HCT116 (cell line): ENCODE measurements at regions not wholly inside any gene's neighbourhood (a gene's known extent, or its start where the extent isn't known, plus 50 kb on each side); places are given as distances from the start of the nearest gene placed in this dataset.

Source experiments
- ATAC-seq: fragments of 200-7000 bp; cut with Tn5 transposase; 2 replicates; pipeline ENCODE4 v1.9.1; 2020; ENCODE audit warnings: mild to moderate bottlenecking, moderate library complexity
- BruUV-seq: library from RNA; stranded (reverse); fragments of 400-500 nt; replicated peaks from 2 replicates; lab custom pipeline; 2021; lab: Mats Ljungman, UMichigan
- CTCF ChIA-PET: fragments of 300-600 bp; sonication (Branson Sonifier 250); formaldehyde crosslinking; loops from one replicate; lab custom pipeline; 2021; ENCODE audit warnings: antibody characterized with exemption; lab: Charles Lee
- POLR2A ChIA-PET: fragments of 300-600, 350-600 bp; sonication (Branson Sonifier 250); formaldehyde crosslinking; loops from one replicate; lab custom pipeline; 2021; ENCODE audit warnings: antibody characterized with exemption; lab: Charles Lee
- RAD21 ChIA-PET, 2 experiments: fragments of 300-600 bp; sonication (Branson Sonifier 250); formaldehyde crosslinking; loops; one replicate each; lab custom pipeline; 2023; ENCODE audit warnings: low total read pairs in 2 of 2; ENCODE audit not compliant: uncharacterized antibody in 2 of 2, unreplicated experiment in 2 of 2, low non-redundant PET in 1 of 2; lab: Charles Lee
- DNase-seq: peaks from one replicate; pipeline ENCODE4 v3.0.0-alpha.2; 2010; ENCODE audit warnings: low read depth, low spot score
- H2AFZ ChIP-seq: fragments of 200-600 bp; shearing (Covaris generic), sonication (generic); 2 replicates; pipeline ENCODE4 v1.6.1; 2017; ENCODE audit warnings: low read depth, mixed run types, mixed read lengths, antibody characterized with exemption, low read length; ENCODE audit not compliant: poor library complexity, severe bottlenecking
- H3K27ac ChIP-seq: 2 replicates; pipeline ENCODE4 v1.5.1; 2012; ENCODE audit warnings: low read depth, low read length
- H3K27me3 ChIP-seq: fragments of 200-600 bp; sonication (generic); 2 replicates; pipeline ENCODE4 v1.6.1; 2016; ENCODE audit warnings: mixed run types, low read length, mixed read lengths; ENCODE audit not compliant: insufficient read depth
- H3K36me3 ChIP-seq, 2 experiments: fragments of 200-500 bp in 1 of 2; fragments of 200-600 bp in 1 of 2; sonication (Bioruptor generic) in 1 of 2; sonication (generic) in 1 of 2; 2 replicates each; pipeline versions ENCODE4 v1.5.1 to v1.6.1; 2014 to 2016; ENCODE audit warnings: low read length in 2 of 2, inconsistent platforms in 1 of 2, mixed read lengths in 1 of 2, mixed run types in 1 of 2; ENCODE audit not compliant: insufficient read depth in 2 of 2, control insufficient read depth in 1 of 2
- H3K4me1 ChIP-seq, 2 experiments: fragments of 200-600 bp in 1 of 2; sonication (generic) in 1 of 2; 2 replicates each; pipeline versions ENCODE4 v1.5.1 to v1.6.1; 2012 to 2017; ENCODE audit warnings: low read length in 2 of 2, inconsistent platforms in 1 of 2, mild to moderate bottlenecking in 1 of 2, mixed read lengths in 1 of 2, mixed run types in 1 of 2, moderate library complexity in 1 of 2; ENCODE audit not compliant: insufficient read depth in 2 of 2, control insufficient read depth in 1 of 2
- H3K4me2 ChIP-seq: fragments of 200-600 bp; sonication (generic); 2 replicates; pipeline ENCODE4 v1.6.1; 2017; ENCODE audit warnings: mixed run types, low read length, mixed read lengths
- H3K4me3 ChIP-seq, 2 experiments: fragments of 200-600 bp in 1 of 2; sonication (generic) in 1 of 2; replicated peaks in 1 of 2; 2 replicates each; pipeline ENCODE4 v1.5.1; 2011 to 2016; ENCODE audit warnings: low read length in 2 of 2, control low read depth in 1 of 2, low read depth in 1 of 2, mild to moderate bottlenecking in 1 of 2, mixed read lengths in 1 of 2, mixed run types in 1 of 2
- H3K79me2 ChIP-seq: fragments of 200-600 bp; sonication (generic); 2 replicates; pipeline ENCODE4 v1.6.1; 2017; ENCODE audit warnings: mild to moderate bottlenecking, mixed run types, low read length, moderate library complexity, mixed read lengths; ENCODE audit not compliant: insufficient read depth
- H3K9ac ChIP-seq: fragments of 200-600 bp; sonication (generic); 2 replicates; pipeline ENCODE4 v1.6.1; 2016; ENCODE audit warnings: low read length, mixed read lengths
- H3K9me2 ChIP-seq: fragments of 200-600 bp; sonication (generic), shearing (Covaris generic); 2 replicates; pipeline ENCODE4 v1.6.1; 2017; ENCODE audit warnings: mixed run types, mild to moderate bottlenecking, moderate library complexity; ENCODE audit not compliant: insufficient read depth
- H3K9me3 ChIP-seq, 2 experiments: fragments of 200-500 bp in 1 of 2; fragments of 200-600 bp in 1 of 2; sonication (Bioruptor generic) in 1 of 2; sonication (generic) in 1 of 2; 2 replicates each; pipeline ENCODE4 v1.6.1; 2014 to 2017; ENCODE audit warnings: low read length in 2 of 2, mixed read lengths in 2 of 2, inconsistent platforms in 1 of 2, low read depth in 1 of 2, mild to moderate bottlenecking in 1 of 2, mixed run types in 1 of 2, moderate library complexity in 1 of 2; ENCODE audit not compliant: control insufficient read depth in 1 of 2, insufficient read depth in 1 of 2
- H4K20me1 ChIP-seq: fragments of 200-600 bp; sonication (generic), shearing (Covaris generic); 2 replicates; pipeline ENCODE4 v1.6.1; 2017; ENCODE audit warnings: mixed run types, mild to moderate bottlenecking, moderate library complexity; ENCODE audit not compliant: insufficient read depth
- CTCF ChIP-seq, 3 experiments: fragments of 200-600 bp in 1 of 3; sonication (generic) in 1 of 3; IDR thresholded peaks in 2 of 3; conservative IDR thresholded peaks in 1 of 3; 2 replicates each; pipeline ENCODE4 v1.5.1; 2012 to 2017; ENCODE audit warnings: low read depth in 2 of 3, low read length in 2 of 3, antibody characterized with exemption in 1 of 3, borderline replicate concordance in 1 of 3, control low read depth in 1 of 3, mild to moderate bottlenecking in 1 of 3, mixed read lengths in 1 of 3, mixed run types in 1 of 3, moderate library complexity in 1 of 3; ENCODE audit not compliant: insufficient read depth in 1 of 3
- EGR1 ChIP-seq: IDR thresholded peaks from 2 replicates; pipeline ENCODE4 v1.6.1; 2012; ENCODE audit warnings: low read depth
- ELF1 ChIP-seq: IDR thresholded peaks from 2 replicates; pipeline ENCODE4 v1.6.1; 2012; ENCODE audit warnings: low read depth, borderline replicate concordance
- EZH2phosphoT487 ChIP-seq: fragments of 200-600 bp; IDR thresholded peaks from 2 replicates; pipeline ENCODE4 v1.6.1; 2018; ENCODE audit warnings: antibody characterized with exemption, borderline replicate concordance
- FOSL1 ChIP-seq: IDR thresholded peaks from 2 replicates; pipeline ENCODE4 v1.6.1; 2012; ENCODE audit warnings: low read depth
- MAX ChIP-seq: IDR thresholded peaks from 2 replicates; pipeline ENCODE4 v1.6.1; 2012
- POLR2A ChIP-seq: IDR thresholded peaks from 2 replicates; pipeline ENCODE4 v1.7.0; 2011; ENCODE audit warnings: borderline replicate concordance; ENCODE audit not compliant: insufficient read depth, insufficient read length; ENCODE audit errors: extremely low read depth
- REST ChIP-seq: IDR thresholded peaks from 2 replicates; pipeline ENCODE4 v1.6.1; 2012; ENCODE audit warnings: low read depth
- SIN3A ChIP-seq: IDR thresholded peaks from 2 replicates; pipeline ENCODE4 v1.6.1; 2012; ENCODE audit warnings: low read depth
- SP1 ChIP-seq: IDR thresholded peaks from 2 replicates; pipeline ENCODE4 v1.6.1; 2012; ENCODE audit warnings: low read depth
- SRF ChIP-seq: IDR thresholded peaks from 2 replicates; pipeline ENCODE4 v1.6.1; 2012; ENCODE audit warnings: low read depth
- TCF7L2 ChIP-seq: IDR thresholded peaks from 2 replicates; pipeline ENCODE4 v1.7.0; 2011; ENCODE audit warnings: borderline replicate concordance, inconsistent platforms; ENCODE audit not compliant: insufficient read depth, insufficient read length; ENCODE audit errors: extremely low read depth
- ZBTB33 ChIP-seq: IDR thresholded peaks from 2 replicates; pipeline ENCODE4 v1.6.1; 2011; ENCODE audit warnings: mild to moderate bottlenecking, low read length, moderate library complexity; ENCODE audit not compliant: insufficient replicate concordance; ENCODE audit errors: extremely low read depth
- ZNF274 ChIP-seq: fragments of 200-500 bp; sonication (Bioruptor generic); IDR thresholded peaks from 2 replicates; pipeline ENCODE4 v1.6.1; 2014; ENCODE audit warnings: mild to moderate bottlenecking, low read depth, low read length, inconsistent platforms
- intact Hi-C: fragments of 100-400 bp; cut with micrococcal nuclease; formaldehyde crosslinking; loops from 2 replicates; pipeline ENCODE4 v1.10.0; 2022

- ChIA-PET CTCF (no interaction called here), RAD21 (no interaction called here), POLR2A (no interaction called here)
- H3K9me3 ChIP-seq = no peaks in the 10 kb centered on the region
- no peaks in the 10 kb centered on the region for H3K4me1 ChIP-seq
- no peaks in the 10 kb centered on the region for H3K79me2 ChIP-seq
- H2AFZ ChIP-seq = no peak overlapping the region
- DNase-seq (no peak), ATAC-seq (no peak)
- no peak overlapping the region for H3K4me2 ChIP-seq
- no peaks in the 10 kb centered on the region for H3K36me3 ChIP-seq
- H3K4me3 ChIP-seq = no peak overlapping the region
- H3K27me3 ChIP-seq = peaks cover 7% of the 10 kb centered on the region; the same call in 1 of the 2 replicates
- no peak overlapping the region for H3K27ac ChIP-seq
- H3K9ac ChIP-seq = no peak overlapping the region
- intact Hi-C loops = no loop called here
- TF ChIP-seq EZH2phosphoT487 = no peak
- TF ChIP-seq REST = no peak
- no peak for TF ChIP-seq SRF
- no peak for TF ChIP-seq SIN3A
- no peak for TF ChIP-seq CTCF (IDR thresholded peaks at IDR 0.05 in 2 of 3, conservative IDR thresholded peaks at IDR 0.05 in 1 of 3; ENCODE audit: borderline replicate concordance in 1 of 3, insufficient read depth in 1 of 3, low read depth in 2 of 3, low read length in 2 of 3)
- TF ChIP-seq EGR1 = no peak
- no peak for TF ChIP-seq ZBTB33
- no peak for TF ChIP-seq TCF7L2
- TF ChIP-seq MAX = no peak
- TF ChIP-seq FOSL1 = no peak
- no peak for TF ChIP-seq ZNF274
- TF ChIP-seq SP1 = no peak
- no peak for TF ChIP-seq ELF1
- no peak for TF ChIP-seq POLR2A
- no peaks in the 10 kb centered on the region for H3K9me2 ChIP-seq
- no peaks in the 10 kb centered on the region for H4K20me1 ChIP-seq
- BruUV-seq = no TSS peak
Measured at GRCh38 chr1:213416461-213417224, 365.6 kb downstream of the RPS6KC1 start.
